DND-41 (cell line): ENCODE measurements at regions not wholly inside any gene's neighbourhood (a gene's known extent, or its start where the extent isn't known, plus 50 kb on each side); places are given as distances from the start of the nearest gene placed in this dataset.

Experiments used
- ATAC-seq: fragments of 200-7000 bp; cut with Tn5 transposase; 3 replicates; pipeline ENCODE4 v1.9.1; 2021; ENCODE audit warnings: low read depth; ENCODE audit not compliant: insufficient read depth
- DNase-seq: peaks from one replicate; pipeline ENCODE4 v3.0.0-alpha.2; 2020
- H2AFZ ChIP-seq: 2 replicates; pipeline ENCODE4 v1.6.0; 2012; ENCODE audit warnings: low read depth, low read length
- H3K27ac ChIP-seq: 2 replicates; pipeline ENCODE4 v1.5.1; 2012; ENCODE audit warnings: low read length, inconsistent platforms
- H3K27me3 ChIP-seq: fragments of 200-600 bp; sonication (generic); 2 replicates; pipeline ENCODE4 v1.6.0; 2012; ENCODE audit warnings: low read length, mild to moderate bottlenecking, inconsistent platforms; ENCODE audit not compliant: insufficient read depth, poor library complexity
- H3K36me3 ChIP-seq: 2 replicates; pipeline ENCODE4 v1.5.1; 2012; ENCODE audit warnings: low read length, inconsistent platforms; ENCODE audit not compliant: insufficient read depth
- H3K4me1 ChIP-seq: 2 replicates; pipeline ENCODE4 v1.5.1; 2012; ENCODE audit warnings: mild to moderate bottlenecking, low read length; ENCODE audit not compliant: insufficient read depth
- H3K4me2 ChIP-seq: 2 replicates; pipeline ENCODE4 v1.6.0; 2012; ENCODE audit warnings: mild to moderate bottlenecking, moderate library complexity, low read length, inconsistent platforms; ENCODE audit not compliant: insufficient read depth
- H3K4me3 ChIP-seq, 2 experiments: fragments of 200-600 bp in 1 of 2; shearing (Covaris generic) in 1 of 2; 2 replicates each; pipeline ENCODE4 v1.5.1; 2012 to 2016; ENCODE audit warnings: inconsistent platforms in 2 of 2, low read length in 2 of 2, mild to moderate bottlenecking in 2 of 2, low read depth in 1 of 2, moderate library complexity in 1 of 2
- H3K79me2 ChIP-seq: 2 replicates; pipeline ENCODE4 v1.6.0; 2012; ENCODE audit warnings: low read length, inconsistent platforms; ENCODE audit not compliant: insufficient read depth
- H3K9ac ChIP-seq: 2 replicates; pipeline ENCODE4 v1.6.0; 2012; ENCODE audit warnings: low read depth, mild to moderate bottlenecking, inconsistent platforms, low read length, moderate library complexity
- H3K9me3 ChIP-seq: 2 replicates; pipeline ENCODE4 v1.5.1; 2012; ENCODE audit warnings: low read length, moderate library complexity, mild to moderate bottlenecking, inconsistent platforms; ENCODE audit not compliant: insufficient read depth, severe bottlenecking
- H4K20me1 ChIP-seq: 2 replicates; pipeline ENCODE4 v1.6.0; 2012; ENCODE audit warnings: low read length; ENCODE audit not compliant: insufficient read depth
- CTCF ChIP-seq: IDR thresholded peaks from 2 replicates; pipeline ENCODE4 v1.5.1; 2012; ENCODE audit warnings: borderline replicate concordance, low read length, moderate library complexity, mild to moderate bottlenecking; ENCODE audit not compliant: poor library complexity, severe bottlenecking; ENCODE audit errors: extremely low read depth
- EZH2 ChIP-seq: IDR thresholded peaks from 3 replicates; pipeline ENCODE4 v1.6.1; 2012; ENCODE audit warnings: borderline replicate concordance, low read depth, mild to moderate bottlenecking, moderate library complexity, low read length, inconsistent platforms; ENCODE audit not compliant: severe bottlenecking

- TF ChIP-seq EZH2 (no peak), CTCF (no peak)
- no peak overlapping the region for H2AFZ ChIP-seq
- DNase-seq (no peak), ATAC-seq (no peak)
- H3K36me3 ChIP-seq: no peaks in the 10 kb centered on the region
- no peak overlapping the region for H3K27ac ChIP-seq
- no peak overlapping the region for H3K4me2 ChIP-seq
- H3K9ac ChIP-seq: no peak overlapping the region
- H3K4me3 ChIP-seq: no peak overlapping the region
- H4K20me1 ChIP-seq: no peaks in the 10 kb centered on the region
- no peaks in the 10 kb centered on the region for H3K9me3 ChIP-seq
- no peaks in the 10 kb centered on the region for H3K27me3 ChIP-seq
- H3K79me2 ChIP-seq: no peaks in the 10 kb centered on the region
- no peaks in the 10 kb centered on the region for H3K4me1 ChIP-seq
Measured at GRCh38 chr3:191680989-191681597, 220.1 kb downstream of the PYDC2 start.

- no peak overlapping the region for H3K4me3 ChIP-seq
- H3K27me3 ChIP-seq: no peaks in the 10 kb centered on the region
- H3K4me1 ChIP-seq: no peaks in the 10 kb centered on the region
- H3K79me2 ChIP-seq: no peaks in the 10 kb centered on the region
- H3K4me2 ChIP-seq: no peak overlapping the region
- ATAC-seq (no peak), DNase-seq (no peak)
- H2AFZ ChIP-seq: no peak overlapping the region
- no peaks in the 10 kb centered on the region for H3K36me3 ChIP-seq
- TF ChIP-seq CTCF (no peak), EZH2 (no peak)
- no peak overlapping the region for H3K27ac ChIP-seq
- H3K9me3 ChIP-seq: no peaks in the 10 kb centered on the region
- H4K20me1 ChIP-seq: no peaks in the 10 kb centered on the region
- no peak overlapping the region for H3K9ac ChIP-seq
Measured at GRCh38 chr3:191682961-191683360, 222.0 kb downstream of the PYDC2 start.

- TF ChIP-seq CTCF (no peak), EZH2 (no peak)
Measured at GRCh38 chr3:191686626-191687025, 225.7 kb downstream of the PYDC2 start.

More at GRCh38 chr3:191686626-191687025, 225.7 kb downstream of the PYDC2 start:
- no peaks in the 10 kb centered on the region for H3K27me3 ChIP-seq
- ATAC-seq: no peak
- H3K4me1 ChIP-seq: no peaks in the 10 kb centered on the region
- H3K27ac ChIP-seq: no peak overlapping the region
- H4K20me1 ChIP-seq: no peaks in the 10 kb centered on the region
- H3K36me3 ChIP-seq: no peaks in the 10 kb centered on the region
- no peak overlapping the region for H3K4me2 ChIP-seq
- no peak overlapping the region for H3K4me3 ChIP-seq
- no peak overlapping the region for H2AFZ ChIP-seq
- H3K9ac ChIP-seq: no peak overlapping the region
- H3K79me2 ChIP-seq: no peaks in the 10 kb centered on the region
- no peak for DNase-seq
- H3K9me3 ChIP-seq: no peaks in the 10 kb centered on the region
